WTC11 (cell line): ENCODE measurements at regions not wholly inside any gene's neighbourhood (a gene's known extent, or its start where the extent isn't known, plus 50 kb on each side); places are given as distances from the start of the nearest gene placed in this dataset.

Source experiments
- ATAC-seq: fragments of 200-7000 bp; cut with Tn5 transposase; 2 replicates; pipeline ENCODE4 v1.10.0; 2021; ENCODE audit warnings: mild to moderate bottlenecking, moderate library complexity
- CTCF ChIA-PET: fragments of 300-600 bp; sonication (Branson Sonifier 250); formaldehyde crosslinking; loops from one replicate; lab custom pipeline; 2021; ENCODE audit warnings: antibody characterized with exemption; lab: Charles Lee
- POLR2A ChIA-PET: fragments of 350-600 bp; sonication (Branson Sonifier 250); formaldehyde crosslinking; loops from one replicate; lab custom pipeline; 2021; ENCODE audit warnings: antibody characterized with exemption; lab: Charles Lee
- DNase-seq: peaks from one replicate; pipeline ENCODE4 v3.0.0; 2021; ENCODE audit warnings: low spot score
- H3K27ac Mint-ChIP-seq: 2 replicates; pipeline ENCODE4 v1.8.0; 2021; ENCODE audit warnings: mixed read lengths
- H3K27me3 Mint-ChIP-seq: 2 replicates; pipeline ENCODE4 v1.8.0; 2021; ENCODE audit warnings: low read depth, mild to moderate bottlenecking, moderate library complexity, mixed read lengths
- H3K36me3 Mint-ChIP-seq: 2 replicates; pipeline ENCODE4 v1.8.0; 2021; ENCODE audit warnings: mixed read lengths
- H3K4me1 Mint-ChIP-seq: 2 replicates; pipeline ENCODE4 v1.8.0; 2022; ENCODE audit warnings: mixed read lengths
- H3K4me3 Mint-ChIP-seq: 2 replicates; pipeline ENCODE4 v1.8.0; 2021; ENCODE audit warnings: mild to moderate bottlenecking, moderate library complexity, mixed read lengths
- H3K9me3 Mint-ChIP-seq: 2 replicates; pipeline ENCODE4 v1.8.0; 2021; ENCODE audit warnings: mixed read lengths
- ATF6 ChIP-seq: sonication (generic); formaldehyde crosslinking; IDR thresholded peaks from 2 replicates; pipeline ENCODE4 v1.8.1; 2023; ENCODE audit warnings: mild to moderate bottlenecking, missing genetic modification reagents
- CTCF ChIP-seq: fragments of 200-600 bp; IDR thresholded peaks from 2 replicates; pipeline ENCODE4 v1.8.0; 2022; ENCODE audit warnings: antibody characterized with exemption
- ERG ChIP-seq: fragments of 250-450 bp; sonication (Bioruptor Pico); IDR thresholded peaks from 2 replicates; pipeline ENCODE4 v1.8.0; 2021; ENCODE audit warnings: mild to moderate bottlenecking
- ETV6 ChIP-seq: sonication (generic); formaldehyde crosslinking; IDR thresholded peaks from 2 replicates; pipeline ENCODE4 v1.8.1; 2022; ENCODE audit warnings: mild to moderate bottlenecking, missing genetic modification reagents
- GTF2I ChIP-seq: fragments of 250-450 bp; sonication (Bioruptor Pico); conservative IDR thresholded peaks from 2 replicates; pipeline ENCODE4 v1.4.0; 2021; ENCODE audit warnings: mild to moderate bottlenecking
- IRF1 ChIP-seq: sonication (generic); formaldehyde crosslinking; IDR thresholded peaks from 2 replicates; pipeline ENCODE4 v1.8.0; 2023; ENCODE audit warnings: missing genetic modification reagents
- IRF2 ChIP-seq: sonication (generic); formaldehyde crosslinking; IDR thresholded peaks from 2 replicates; pipeline ENCODE4 v1.8.0; 2022; ENCODE audit warnings: low read depth, missing genetic modification reagents, borderline replicate concordance
- JUN ChIP-seq: sonication (generic); formaldehyde crosslinking; IDR thresholded peaks from 2 replicates; pipeline ENCODE4 v1.8.0; 2023; ENCODE audit warnings: mild to moderate bottlenecking, missing genetic modification reagents
- MXD4 ChIP-seq: fragments of 250-450 bp; sonication (Bioruptor Pico); IDR thresholded peaks from 2 replicates; pipeline ENCODE4 v1.8.0; 2021; ENCODE audit warnings: mild to moderate bottlenecking, moderate library complexity, borderline replicate concordance
- NFATC4 ChIP-seq: fragments of 250-450 bp; sonication (Bioruptor Pico); IDR thresholded peaks from 2 replicates; pipeline ENCODE4 v1.9.0; 2021; ENCODE audit warnings: mild to moderate bottlenecking
- NR1H2 ChIP-seq: sonication (generic); formaldehyde crosslinking; IDR thresholded peaks from 2 replicates; pipeline ENCODE4 v1.9.0; 2021; ENCODE audit warnings: mild to moderate bottlenecking, moderate library complexity, missing genetic modification reagents
- PRRX2 ChIP-seq: fragments of 250-450 bp; sonication (Bioruptor Pico); IDR thresholded peaks from 2 replicates; pipeline ENCODE4 v1.8.0; 2021; ENCODE audit warnings: mild to moderate bottlenecking
- SMAD3 ChIP-seq: sonication (generic); formaldehyde crosslinking; IDR thresholded peaks from 2 replicates; pipeline ENCODE4 v1.8.0; 2022; ENCODE audit warnings: missing genetic modification reagents, mild to moderate bottlenecking, borderline replicate concordance
- SP1 ChIP-seq: sonication (generic); formaldehyde crosslinking; conservative IDR thresholded peaks from 2 replicates; pipeline ENCODE4 v1.8.1; 2022; ENCODE audit warnings: missing genetic modification reagents
- TEAD1 ChIP-seq: sonication (generic); formaldehyde crosslinking; IDR thresholded peaks from 2 replicates; pipeline ENCODE4 v1.8.0; 2022; ENCODE audit warnings: mild to moderate bottlenecking, missing genetic modification reagents
- TP53 ChIP-seq: sonication (generic); formaldehyde crosslinking; IDR thresholded peaks from 2 replicates; pipeline ENCODE4 v1.8.1; 2023; ENCODE audit warnings: mild to moderate bottlenecking, missing genetic modification reagents
- ZNF121 ChIP-seq: sonication (generic); formaldehyde crosslinking; IDR thresholded peaks from 2 replicates; pipeline ENCODE4 v1.8.0; 2023; ENCODE audit warnings: missing genetic modification reagents
- ZNF138 ChIP-seq: sonication (generic); formaldehyde crosslinking; conservative IDR thresholded peaks from 2 replicates; pipeline ENCODE4 v1.8.1; 2022; ENCODE audit warnings: mild to moderate bottlenecking, moderate library complexity, missing genetic modification reagents
- ZNF219 ChIP-seq: sonication (generic); formaldehyde crosslinking; IDR thresholded peaks from 2 replicates; pipeline ENCODE4 v1.8.0; 2023; ENCODE audit warnings: missing genetic modification reagents, mild to moderate bottlenecking, borderline replicate concordance
- ZNF281 ChIP-seq: sonication (generic); formaldehyde crosslinking; IDR thresholded peaks from 2 replicates; pipeline ENCODE4 v1.8.0; 2023; ENCODE audit warnings: mild to moderate bottlenecking, missing genetic modification reagents
- TF ChIP-seq, protein P1 (sequence below): sonication (generic); formaldehyde crosslinking; IDR thresholded peaks from 2 replicates; pipeline ENCODE4 v1.8.0; 2022; ENCODE audit warnings: missing genetic modification reagents
- TF ChIP-seq, protein P2 (sequence below): fragments of 250-450 bp; sonication (Bioruptor Pico); conservative IDR thresholded peaks from 2 replicates; pipeline ENCODE4 v1.9.0; 2021; ENCODE audit warnings: mild to moderate bottlenecking
- TF ChIP-seq, protein P3 (sequence below): sonication (generic); formaldehyde crosslinking; IDR thresholded peaks from 2 replicates; pipeline ENCODE4 v1.8.0; 2022; ENCODE audit warnings: mild to moderate bottlenecking, missing genetic modification reagents

GRCh38 chr10:23818484-23818883 lies 379.6 kb downstream of the OTUD1 start (continued):
- TF ChIP-seq ZNF281 (CRISPR knock-in tag) = no peak
- TF ChIP-seq, protein P1, sequence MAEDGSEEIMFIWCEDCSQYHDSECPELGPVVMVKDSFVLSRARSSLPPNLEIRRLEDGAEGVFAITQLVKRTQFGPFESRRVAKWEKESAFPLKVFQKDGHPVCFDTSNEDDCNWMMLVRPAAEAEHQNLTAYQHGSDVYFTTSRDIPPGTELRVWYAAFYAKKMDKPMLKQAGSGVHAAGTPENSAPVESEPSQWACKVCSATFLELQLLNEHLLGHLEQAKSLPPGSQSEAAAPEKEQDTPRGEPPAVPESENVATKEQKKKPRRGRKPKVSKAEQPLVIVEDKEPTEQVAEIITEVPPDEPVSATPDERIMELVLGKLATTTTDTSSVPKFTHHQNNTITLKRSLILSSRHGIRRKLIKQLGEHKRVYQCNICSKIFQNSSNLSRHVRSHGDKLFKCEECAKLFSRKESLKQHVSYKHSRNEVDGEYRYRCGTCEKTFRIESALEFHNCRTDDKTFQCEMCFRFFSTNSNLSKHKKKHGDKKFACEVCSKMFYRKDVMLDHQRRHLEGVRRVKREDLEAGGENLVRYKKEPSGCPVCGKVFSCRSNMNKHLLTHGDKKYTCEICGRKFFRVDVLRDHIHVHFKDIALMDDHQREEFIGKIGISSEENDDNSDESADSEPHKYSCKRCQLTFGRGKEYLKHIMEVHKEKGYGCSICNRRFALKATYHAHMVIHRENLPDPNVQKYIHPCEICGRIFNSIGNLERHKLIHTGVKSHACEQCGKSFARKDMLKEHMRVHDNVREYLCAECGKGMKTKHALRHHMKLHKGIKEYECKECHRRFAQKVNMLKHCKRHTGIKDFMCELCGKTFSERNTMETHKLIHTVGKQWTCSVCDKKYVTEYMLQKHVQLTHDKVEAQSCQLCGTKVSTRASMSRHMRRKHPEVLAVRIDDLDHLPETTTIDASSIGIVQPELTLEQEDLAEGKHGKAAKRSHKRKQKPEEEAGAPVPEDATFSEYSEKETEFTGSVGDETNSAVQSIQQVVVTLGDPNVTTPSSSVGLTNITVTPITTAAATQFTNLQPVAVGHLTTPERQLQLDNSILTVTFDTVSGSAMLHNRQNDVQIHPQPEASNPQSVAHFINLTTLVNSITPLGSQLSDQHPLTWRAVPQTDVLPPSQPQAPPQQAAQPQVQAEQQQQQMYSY = no peak
- TF ChIP-seq ZNF219 = no peak
- TF ChIP-seq ZNF138 (CRISPR knock-in tag) = no peak
- TF ChIP-seq SMAD3 (CRISPR knock-in tag) = no peak
- no peak for TF ChIP-seq MXD4 (CRISPR knock-in tag)
- TF ChIP-seq PRRX2 (CRISPR knock-in tag) = no peak
- TF ChIP-seq TP53 (CRISPR knock-in tag) = no peak
- no peak for TF ChIP-seq ETV6 (CRISPR knock-in tag)
- no peak for TF ChIP-seq GTF2I (CRISPR knock-in tag)
- TF ChIP-seq, all 79 proteins: peak for 0

GRCh38 chr10:23820792-23821191 lies 381.9 kb downstream of the OTUD1 start:
- DNase-seq = no peak
- ChIA-PET POLR2A (no interaction called here), CTCF (no interaction called here)
- Mint-ChIP-seq H3K4me3 (no peak overlapping the region), H3K27me3 (no peaks in the 10 kb centered on the region), H3K27ac (no peak overlapping the region), H3K4me1 (peaks cover 4% of the 10 kb centered on the region; the same call in 1 of the 2 replicates), H3K36me3 (no peaks in the 10 kb centered on the region), H3K9me3 (no peaks in the 10 kb centered on the region)
- no peak for ATAC-seq
- TF ChIP-seq SP1 = no peak
- TF ChIP-seq JUN = no peak
- no peak for TF ChIP-seq ATF6 (CRISPR knock-in tag)
- TF ChIP-seq SMAD3 (CRISPR knock-in tag) = no peak
- TF ChIP-seq ETV6 (CRISPR knock-in tag) = no peak
- TF ChIP-seq ERG (CRISPR knock-in tag) = no peak
- no peak for TF ChIP-seq ZNF219
- no peak for TF ChIP-seq ZNF121
- TF ChIP-seq, protein P2, sequence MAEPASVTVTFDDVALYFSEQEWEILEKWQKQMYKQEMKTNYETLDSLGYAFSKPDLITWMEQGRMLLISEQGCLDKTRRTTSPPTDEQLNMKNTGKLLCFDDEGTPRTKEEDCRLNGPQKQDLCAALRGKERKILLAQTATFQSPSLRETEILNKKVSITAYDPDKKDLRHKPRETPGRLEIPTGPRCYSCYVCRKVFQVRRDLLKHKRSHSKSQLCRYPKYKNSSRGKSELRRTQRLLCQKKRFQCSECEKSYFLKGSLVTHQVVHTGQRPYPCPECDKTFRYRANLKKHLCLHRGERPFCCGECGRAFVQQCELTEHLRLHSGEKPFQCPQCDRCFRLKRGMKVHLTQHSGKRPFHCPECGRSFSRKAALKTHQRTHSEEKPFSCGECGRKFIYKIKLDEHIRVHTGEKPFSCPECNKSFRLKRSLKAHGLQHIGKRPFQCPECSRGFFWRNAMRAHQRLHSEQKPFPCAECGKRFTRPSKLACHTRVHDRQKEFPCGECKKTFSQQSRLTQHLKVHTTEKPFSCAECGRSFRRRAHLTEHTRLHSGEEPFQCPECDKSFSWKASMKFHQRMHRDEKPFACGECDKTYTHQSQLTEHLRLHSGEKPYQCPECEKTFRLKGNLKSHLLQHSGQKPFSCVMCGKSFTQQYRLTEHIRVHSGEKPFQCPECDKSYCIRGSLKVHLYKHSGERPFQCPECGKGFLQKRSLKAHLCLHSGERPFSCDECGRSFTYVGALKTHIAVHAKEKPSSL (CRISPR knock-in tag) = no peak
- TF ChIP-seq, protein P3, sequence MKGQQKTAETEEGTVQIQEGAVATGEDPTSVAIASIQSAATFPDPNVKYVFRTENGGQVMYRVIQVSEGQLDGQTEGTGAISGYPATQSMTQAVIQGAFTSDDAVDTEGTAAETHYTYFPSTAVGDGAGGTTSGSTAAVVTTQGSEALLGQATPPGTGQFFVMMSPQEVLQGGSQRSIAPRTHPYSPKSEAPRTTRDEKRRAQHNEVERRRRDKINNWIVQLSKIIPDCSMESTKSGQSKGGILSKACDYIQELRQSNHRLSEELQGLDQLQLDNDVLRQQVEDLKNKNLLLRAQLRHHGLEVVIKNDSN (CRISPR knock-in tag) = no peak
- TF ChIP-seq NFATC4 (CRISPR knock-in tag) = no peak
- TF ChIP-seq NR1H2 (CRISPR knock-in tag) = no peak
- TF ChIP-seq IRF1 = no peak
- TF ChIP-seq IRF2 (CRISPR knock-in tag) = no peak
- TF ChIP-seq TEAD1 (CRISPR knock-in tag) = no peak
- TF ChIP-seq CTCF = no peak
